ENCODE measurements at regions not wholly inside any gene's neighbourhood (a gene's known extent, or its start where the extent isn't known, plus 50 kb on each side); places are given as distances from the start of the nearest gene placed in this dataset.

- Histone ChIP-seq H3K36me3 (ENCODE audit: control insufficient read depth, insufficient read depth, low read length) (no peaks in the 10 kb centered on the region), H3K27ac (ENCODE audit: low read length) (no peak overlapping the region), H3K4me1 (ENCODE audit: control insufficient read depth, insufficient read depth, low read length) (no peaks in the 10 kb centered on the region; the same call in 1 of the 2 replicates), H3K27me3 (ENCODE audit: control insufficient read depth, insufficient read depth, low read length) (peaks cover 11% of the 10 kb centered on the region), H3K4me3 (ENCODE audit: low read depth in 2 of 2, low read length in 2 of 2) (no peak overlapping the region), H3K9me3 (ENCODE audit: control insufficient read depth, insufficient read depth, low read depth, low read length) (no peaks in the 10 kb centered on the region)
- no TSS peak for BruUV-seq (replicated peaks)
- DNase-seq (ENCODE audit: low read depth, low spot score), result no peak
- no peak for ATAC-seq
- intact Hi-C loops (cut with micrococcal nuclease; ENCODE audit: unreplicated experiment) (no loop called here), in situ Hi-C loops (cut with HindIII; ENCODE audit: low pct_unique_long_range_greater_than_20kb, low sequenced_read_pairs) (no loop called here)
- TF ChIP-seq SIN3A (IDR thresholded peaks at IDR 0.05; ENCODE audit: borderline replicate concordance, insufficient read depth, low read depth, low read length) (no peak), TCF7L2 (IDR thresholded peaks at IDR 0.05; ENCODE audit: low read depth, low read length) (no peak), POLR2AphosphoS5 (IDR thresholded peaks at IDR 0.05; ENCODE audit: low read depth, low read length) (no peak)
- TF ChIP-seq, protein P1, sequence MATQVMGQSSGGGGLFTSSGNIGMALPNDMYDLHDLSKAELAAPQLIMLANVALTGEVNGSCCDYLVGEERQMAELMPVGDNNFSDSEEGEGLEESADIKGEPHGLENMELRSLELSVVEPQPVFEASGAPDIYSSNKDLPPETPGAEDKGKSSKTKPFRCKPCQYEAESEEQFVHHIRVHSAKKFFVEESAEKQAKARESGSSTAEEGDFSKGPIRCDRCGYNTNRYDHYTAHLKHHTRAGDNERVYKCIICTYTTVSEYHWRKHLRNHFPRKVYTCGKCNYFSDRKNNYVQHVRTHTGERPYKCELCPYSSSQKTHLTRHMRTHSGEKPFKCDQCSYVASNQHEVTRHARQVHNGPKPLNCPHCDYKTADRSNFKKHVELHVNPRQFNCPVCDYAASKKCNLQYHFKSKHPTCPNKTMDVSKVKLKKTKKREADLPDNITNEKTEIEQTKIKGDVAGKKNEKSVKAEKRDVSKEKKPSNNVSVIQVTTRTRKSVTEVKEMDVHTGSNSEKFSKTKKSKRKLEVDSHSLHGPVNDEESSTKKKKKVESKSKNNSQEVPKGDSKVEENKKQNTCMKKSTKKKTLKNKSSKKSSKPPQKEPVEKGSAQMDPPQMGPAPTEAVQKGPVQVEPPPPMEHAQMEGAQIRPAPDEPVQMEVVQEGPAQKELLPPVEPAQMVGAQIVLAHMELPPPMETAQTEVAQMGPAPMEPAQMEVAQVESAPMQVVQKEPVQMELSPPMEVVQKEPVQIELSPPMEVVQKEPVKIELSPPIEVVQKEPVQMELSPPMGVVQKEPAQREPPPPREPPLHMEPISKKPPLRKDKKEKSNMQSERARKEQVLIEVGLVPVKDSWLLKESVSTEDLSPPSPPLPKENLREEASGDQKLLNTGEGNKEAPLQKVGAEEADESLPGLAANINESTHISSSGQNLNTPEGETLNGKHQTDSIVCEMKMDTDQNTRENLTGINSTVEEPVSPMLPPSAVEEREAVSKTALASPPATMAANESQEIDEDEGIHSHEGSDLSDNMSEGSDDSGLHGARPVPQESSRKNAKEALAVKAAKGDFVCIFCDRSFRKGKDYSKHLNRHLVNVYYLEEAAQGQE (IDR thresholded peaks at IDR 0.05; ENCODE audit: insufficient read depth in 1 of 2, low read depth in 2 of 2, low read length in 1 of 2), result no peak
- TF ChIP-seq, protein P2, sequence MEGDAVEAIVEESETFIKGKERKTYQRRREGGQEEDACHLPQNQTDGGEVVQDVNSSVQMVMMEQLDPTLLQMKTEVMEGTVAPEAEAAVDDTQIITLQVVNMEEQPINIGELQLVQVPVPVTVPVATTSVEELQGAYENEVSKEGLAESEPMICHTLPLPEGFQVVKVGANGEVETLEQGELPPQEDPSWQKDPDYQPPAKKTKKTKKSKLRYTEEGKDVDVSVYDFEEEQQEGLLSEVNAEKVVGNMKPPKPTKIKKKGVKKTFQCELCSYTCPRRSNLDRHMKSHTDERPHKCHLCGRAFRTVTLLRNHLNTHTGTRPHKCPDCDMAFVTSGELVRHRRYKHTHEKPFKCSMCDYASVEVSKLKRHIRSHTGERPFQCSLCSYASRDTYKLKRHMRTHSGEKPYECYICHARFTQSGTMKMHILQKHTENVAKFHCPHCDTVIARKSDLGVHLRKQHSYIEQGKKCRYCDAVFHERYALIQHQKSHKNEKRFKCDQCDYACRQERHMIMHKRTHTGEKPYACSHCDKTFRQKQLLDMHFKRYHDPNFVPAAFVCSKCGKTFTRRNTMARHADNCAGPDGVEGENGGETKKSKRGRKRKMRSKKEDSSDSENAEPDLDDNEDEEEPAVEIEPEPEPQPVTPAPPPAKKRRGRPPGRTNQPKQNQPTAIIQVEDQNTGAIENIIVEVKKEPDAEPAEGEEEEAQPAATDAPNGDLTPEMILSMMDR (IDR thresholded peaks at IDR 0.05), result no peak
- ChIA-PET POLR2A (no interaction called here), CTCF (no interaction called here)
Observed at GRCh38 chr17:79141578-79142355, 67.1 kb downstream of the ENGASE start.

DNA sequence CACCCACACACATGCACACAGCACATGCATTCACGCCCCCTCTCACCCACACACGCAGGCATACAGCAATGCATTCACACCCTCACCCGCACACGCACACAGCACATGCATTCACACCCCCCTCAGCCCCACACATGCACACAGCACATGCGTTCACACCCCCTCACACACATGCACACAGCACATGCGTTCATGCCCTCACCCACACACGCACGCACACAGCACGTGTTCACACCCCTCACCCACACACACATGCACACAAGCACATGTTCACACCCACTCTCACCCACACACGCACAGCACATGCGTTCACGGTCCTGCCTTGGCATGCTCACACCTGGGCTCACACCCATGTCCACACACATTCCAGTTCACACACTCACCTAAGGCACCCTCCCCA is 64.2 kb downstream of the ENGASE start:
- POLR2A ChIA-PET, result no interaction called here
- intact Hi-C loops (cut with micrococcal nuclease; ENCODE audit: unreplicated experiment) (no loop called here), in situ Hi-C loops (cut with HindIII; ENCODE audit: low pct_unique_long_range_greater_than_20kb, low sequenced_read_pairs) (no loop called here)
- Histone ChIP-seq H3K4me3 (ENCODE audit: low read depth in 2 of 2, low read length in 2 of 2) (no peak overlapping the region), H3K27ac (ENCODE audit: low read length) (no peak overlapping the region), H3K27me3 (ENCODE audit: control insufficient read depth, insufficient read depth, low read length) (peaks cover 11% of the 10 kb centered on the region), H3K36me3 (ENCODE audit: control insufficient read depth, insufficient read depth, low read length) (no peaks in the 10 kb centered on the region), H3K9me3 (ENCODE audit: control insufficient read depth, insufficient read depth, low read depth, low read length) (no peaks in the 10 kb centered on the region), H3K4me1 (ENCODE audit: control insufficient read depth, insufficient read depth, low read length) (no peaks in the 10 kb centered on the region; the same call in 1 of the 2 replicates)
- DNase-seq (ENCODE audit: low read depth, low spot score) (no peak), ATAC-seq (no peak)
- CTCF ChIA-PET, result no interaction called here
- TF ChIP-seq TCF7L2 (IDR thresholded peaks at IDR 0.05; ENCODE audit: low read depth, low read length) (no peak), SIN3A (IDR thresholded peaks at IDR 0.05; ENCODE audit: borderline replicate concordance, insufficient read depth, low read depth, low read length) (no peak)
- TF ChIP-seq, protein P2 (IDR thresholded peaks at IDR 0.05), result no peak
- BruUV-seq (replicated peaks), result no TSS peak
